ENCODE measurements at regions not wholly inside any gene's neighbourhood (a gene's known extent, or its start where the extent isn't known, plus 50 kb on each side); places are given as distances from the start of the nearest gene placed in this dataset.

- H3K36me3 ChIP-seq (ENCODE audit: control insufficient read depth in 1 of 2, insufficient read depth in 2 of 2, low read length in 1 of 2): no peaks in the 10 kb centered on the region
- 82 to 87% methylated on average over 3 of the region's 3 CpGs for WGBS, 2 donors
- H3K9me3 ChIP-seq (ENCODE audit: control insufficient read depth, low read length): no peaks in the 10 kb centered on the region
- H3K27ac ChIP-seq (ENCODE audit: low read depth in 1 of 2, low read length in 2 of 2): no peak overlapping the region
- H3K27me3 ChIP-seq (ENCODE audit: control insufficient read depth in 1 of 2, insufficient read depth in 2 of 2, low read length in 1 of 2): peaks cover 0 to 1% of the 10 kb centered on the region in 2 donors
- no peak overlapping the region for H3K4me3 ChIP-seq (ENCODE audit: low read length in 2 of 2)
- intact Hi-C loops (cut with DNase I): no loop called here
- no peaks in the 10 kb centered on the region for H3K4me1 ChIP-seq (ENCODE audit: control insufficient read depth in 1 of 2, insufficient read depth in 2 of 2, low read length in 2 of 2)
- no peak for DNase-seq
- ATAC-seq (ENCODE audit: low FRiP score): no peak
Measured at GRCh38 chr2:147558620-147559019, 286.2 kb upstream of the ACVR2A start.

DNA sequence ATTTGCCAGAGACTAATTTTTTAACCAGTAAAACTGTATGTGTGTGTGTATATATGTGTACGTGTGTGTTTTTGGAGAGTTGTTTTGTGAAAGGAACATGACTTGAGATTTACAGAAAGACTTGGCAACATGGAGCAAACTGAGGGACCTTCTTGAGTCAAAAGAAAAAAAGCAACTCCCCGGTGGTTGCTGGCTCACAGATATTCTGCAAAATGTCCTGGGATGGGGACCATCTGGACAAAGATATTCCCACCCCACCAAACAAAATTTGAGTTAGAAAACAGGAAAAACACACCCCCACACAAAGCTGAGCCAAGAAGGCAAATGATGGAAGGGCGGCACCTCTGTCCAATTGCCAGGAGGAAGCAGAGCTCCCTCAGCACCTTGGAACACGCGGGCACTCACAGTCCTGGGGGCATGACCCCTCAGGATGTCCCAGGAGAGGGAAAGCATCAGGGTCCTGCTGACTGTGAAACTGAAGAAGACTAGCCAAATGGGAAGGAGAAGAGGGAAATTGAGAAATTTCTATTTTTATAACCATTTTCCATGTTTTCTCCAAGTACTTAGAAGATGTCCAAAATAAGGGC, 290.2 kb upstream of the ACVR2A start:
- Histone ChIP-seq H3K27ac (ENCODE audit: low read depth in 1 of 2, low read length in 2 of 2) (no peak overlapping the region), H3K36me3 (ENCODE audit: control insufficient read depth in 1 of 2, insufficient read depth in 2 of 2, low read length in 1 of 2) (no peaks in the 10 kb centered on the region), H3K4me1 (ENCODE audit: control insufficient read depth in 1 of 2, insufficient read depth in 2 of 2, low read length in 2 of 2) (no peaks in the 10 kb centered on the region), H3K4me3 (ENCODE audit: low read length in 2 of 2) (no peak overlapping the region), H3K9me3 (ENCODE audit: control insufficient read depth, low read length) (peaks cover 3% of the 10 kb centered on the region), H3K27me3 (ENCODE audit: control insufficient read depth in 1 of 2, insufficient read depth in 2 of 2, low read length in 1 of 2) (peaks cover 0 to 1% of the 10 kb centered on the region in 2 donors)
- intact Hi-C loops (cut with DNase I): no loop called here
- ATAC-seq (ENCODE audit: low FRiP score) (peak; percentile 17), DNase-seq (no peak)
- WGBS, 2 donors: 67 to 72% methylated on average over 5 of the region's 5 CpGs

- H3K27me3 ChIP-seq (ENCODE audit: control insufficient read depth in 1 of 2, insufficient read depth in 2 of 2, low read length in 1 of 2): peaks cover 0 to 1% of the 10 kb centered on the region in 2 donors
- ATAC-seq (ENCODE audit: low FRiP score) (no peak), DNase-seq (no peak)
- H3K9me3 ChIP-seq (ENCODE audit: control insufficient read depth, low read length): peaks cover 3% of the 10 kb centered on the region
- no peaks in the 10 kb centered on the region for H3K4me1 ChIP-seq (ENCODE audit: control insufficient read depth in 1 of 2, insufficient read depth in 2 of 2, low read length in 2 of 2)
- H3K27ac ChIP-seq (ENCODE audit: low read depth in 1 of 2, low read length in 2 of 2): no peak overlapping the region
- 74 to 79% methylated on average over 6 of the region's 6 CpGs for WGBS, 2 donors
- H3K4me3 ChIP-seq (ENCODE audit: low read length in 2 of 2): no peak overlapping the region
- no peaks in the 10 kb centered on the region for H3K36me3 ChIP-seq (ENCODE audit: control insufficient read depth in 1 of 2, insufficient read depth in 2 of 2, low read length in 1 of 2)
- intact Hi-C loops (cut with DNase I): no loop called here
Measured at GRCh38 chr2:147553775-147554271, 291.0 kb upstream of the ACVR2A start.

- Histone ChIP-seq H3K36me3 (ENCODE audit: control insufficient read depth in 1 of 2, insufficient read depth in 2 of 2, low read length in 1 of 2) (no peaks in the 10 kb centered on the region), H3K27me3 (ENCODE audit: control insufficient read depth in 1 of 2, insufficient read depth in 2 of 2, low read length in 1 of 2) (no peaks in the 10 kb centered on the region), H3K27ac (ENCODE audit: low read depth in 1 of 2, low read length in 2 of 2) (no peak overlapping the region), H3K9me3 (ENCODE audit: control insufficient read depth, low read length) (peaks cover 3% of the 10 kb centered on the region), H3K4me3 (ENCODE audit: low read length in 2 of 2) (no peak overlapping the region), H3K4me1 (ENCODE audit: control insufficient read depth in 1 of 2, insufficient read depth in 2 of 2, low read length in 2 of 2) (no peaks in the 10 kb centered on the region)
- DNase-seq: no peak
- intact Hi-C loops (cut with DNase I): no loop called here
- no peak for ATAC-seq (ENCODE audit: low FRiP score)
- 87% methylated on average over 5 of the region's 5 CpGs for WGBS, 2 donors
Measured at GRCh38 chr2:147550995-147551731, 293.7 kb upstream of the ACVR2A start.

DNA sequence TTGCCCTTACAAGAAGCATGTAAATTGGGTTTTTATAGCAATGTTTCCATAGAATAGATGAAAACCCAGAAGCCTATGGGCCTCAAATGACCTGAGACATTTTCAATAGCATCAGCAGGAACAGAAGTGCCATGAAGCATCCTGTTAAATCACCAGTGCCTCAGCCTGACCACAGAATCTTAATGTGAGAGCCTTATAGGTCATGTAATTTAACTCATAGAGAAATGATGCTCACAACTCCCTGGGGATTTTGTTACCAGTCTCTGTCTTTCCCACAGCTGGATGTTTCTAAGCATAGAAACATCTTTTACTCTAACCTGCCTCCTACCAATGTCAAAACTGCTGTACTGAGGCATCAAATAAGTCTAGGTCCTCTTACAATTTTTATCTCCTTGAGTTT, 295.8 kb upstream of the ACVR2A start:
- DNase-seq (no peak), ATAC-seq (ENCODE audit: low FRiP score) (no peak)
- Histone ChIP-seq H3K9me3 (ENCODE audit: control insufficient read depth, low read length) (peaks cover 5% of the 10 kb centered on the region), H3K36me3 (ENCODE audit: control insufficient read depth in 1 of 2, insufficient read depth in 2 of 2, low read length in 1 of 2) (no peaks in the 10 kb centered on the region), H3K4me3 (ENCODE audit: low read length in 2 of 2) (no peak overlapping the region), H3K4me1 (ENCODE audit: control insufficient read depth in 1 of 2, insufficient read depth in 2 of 2, low read length in 2 of 2) (no peaks in the 10 kb centered on the region), H3K27ac (ENCODE audit: low read depth in 1 of 2, low read length in 2 of 2) (no peak overlapping the region), H3K27me3 (ENCODE audit: control insufficient read depth in 1 of 2, insufficient read depth in 2 of 2, low read length in 1 of 2) (no peaks in the 10 kb centered on the region)
- intact Hi-C loops (cut with DNase I): no loop called here

DNA sequence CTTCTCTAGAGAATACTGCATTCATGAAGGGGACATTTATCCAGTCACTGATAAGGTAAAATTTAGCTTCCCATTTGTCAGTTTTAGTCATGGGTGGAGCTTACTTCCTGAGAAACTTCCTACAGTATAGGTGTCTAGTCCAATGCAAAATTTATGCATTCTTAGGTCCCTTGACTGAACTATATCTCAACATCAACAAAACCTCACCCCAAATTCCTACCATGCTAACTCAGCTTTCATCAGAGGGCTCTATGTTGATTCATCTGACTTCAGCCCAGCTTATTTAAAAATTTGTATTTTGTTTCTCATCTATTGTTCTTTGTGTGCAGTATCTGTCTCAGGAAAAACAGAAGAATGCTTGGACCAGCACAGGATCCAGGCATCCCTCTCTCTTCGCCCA, 296.4 kb upstream of the ACVR2A start:
- no peak for DNase-seq
- Histone ChIP-seq H3K36me3 (ENCODE audit: control insufficient read depth in 1 of 2, insufficient read depth in 2 of 2, low read length in 1 of 2) (no peaks in the 10 kb centered on the region), H3K4me3 (ENCODE audit: low read length in 2 of 2) (no peak overlapping the region), H3K27me3 (ENCODE audit: control insufficient read depth in 1 of 2, insufficient read depth in 2 of 2, low read length in 1 of 2) (no peaks in the 10 kb centered on the region), H3K27ac (ENCODE audit: low read depth in 1 of 2, low read length in 2 of 2) (no peak overlapping the region), H3K9me3 (ENCODE audit: control insufficient read depth, low read length) (peaks cover 4% of the 10 kb centered on the region), H3K4me1 (ENCODE audit: control insufficient read depth in 1 of 2, insufficient read depth in 2 of 2, low read length in 2 of 2) (no peaks in the 10 kb centered on the region)
- no peak for ATAC-seq (ENCODE audit: low FRiP score)
- 86 to 91% methylated on average over 1 of the region's 1 CpG for WGBS, 2 donors
- intact Hi-C loops (cut with DNase I): no loop called here

- H3K4me3 ChIP-seq (ENCODE audit: low read length in 2 of 2): no peak overlapping the region
- no peaks in the 10 kb centered on the region for H3K4me1 ChIP-seq (ENCODE audit: control insufficient read depth in 1 of 2, insufficient read depth in 2 of 2, low read length in 2 of 2)
- no peak for DNase-seq
- H3K27ac ChIP-seq (ENCODE audit: low read depth in 1 of 2, low read length in 2 of 2): no peak overlapping the region
- no peaks in the 10 kb centered on the region for H3K27me3 ChIP-seq (ENCODE audit: control insufficient read depth in 1 of 2, insufficient read depth in 2 of 2, low read length in 1 of 2)
- ATAC-seq (ENCODE audit: low FRiP score): no peak
- 7 to 32% methylated on average over 1 of the region's 1 CpG for WGBS, 2 donors
- no peaks in the 10 kb centered on the region for H3K36me3 ChIP-seq (ENCODE audit: control insufficient read depth in 1 of 2, insufficient read depth in 2 of 2, low read length in 1 of 2)
- H3K9me3 ChIP-seq (ENCODE audit: control insufficient read depth, low read length): peaks cover 4% of the 10 kb centered on the region
- intact Hi-C loops (cut with DNase I): no loop called here
Measured at GRCh38 chr2:147547440-147547839, 297.4 kb upstream of the ACVR2A start.

GRCh38 chr2:147546109-147546508, 298.7 kb upstream of the ACVR2A start:
- no peak for DNase-seq
- Histone ChIP-seq H3K4me1 (ENCODE audit: control insufficient read depth in 1 of 2, insufficient read depth in 2 of 2, low read length in 2 of 2) (no peaks in the 10 kb centered on the region), H3K9me3 (ENCODE audit: control insufficient read depth, low read length) (peaks cover 4% of the 10 kb centered on the region), H3K27me3 (ENCODE audit: control insufficient read depth in 1 of 2, insufficient read depth in 2 of 2, low read length in 1 of 2) (no peaks in the 10 kb centered on the region), H3K36me3 (ENCODE audit: control insufficient read depth in 1 of 2, insufficient read depth in 2 of 2, low read length in 1 of 2) (no peaks in the 10 kb centered on the region), H3K4me3 (ENCODE audit: low read length in 2 of 2) (no peak overlapping the region), H3K27ac (ENCODE audit: low read depth in 1 of 2, low read length in 2 of 2) (no peak overlapping the region)
- intact Hi-C loops (cut with DNase I): no loop called here
- WGBS, 2 donors: 84 to 86% methylated on average over 1 of the region's 1 CpG
- ATAC-seq (ENCODE audit: low FRiP score): no peak

- no peak overlapping the region for H3K27ac ChIP-seq (ENCODE audit: low read depth in 1 of 2, low read length in 2 of 2)
- peaks cover 2% of the 10 kb centered on the region for H3K9me3 ChIP-seq (ENCODE audit: control insufficient read depth, low read length)
- H3K36me3 ChIP-seq (ENCODE audit: control insufficient read depth in 1 of 2, insufficient read depth in 2 of 2, low read length in 1 of 2): no peaks in the 10 kb centered on the region
- H3K27me3 ChIP-seq (ENCODE audit: control insufficient read depth in 1 of 2, insufficient read depth in 2 of 2, low read length in 1 of 2): no peaks in the 10 kb centered on the region
- DNase-seq (no peak), ATAC-seq (ENCODE audit: low FRiP score) (no peak)
- H3K4me1 ChIP-seq (ENCODE audit: control insufficient read depth in 1 of 2, insufficient read depth in 2 of 2, low read length in 2 of 2): no peaks in the 10 kb centered on the region
- intact Hi-C loops (cut with DNase I): no loop called here
- H3K4me3 ChIP-seq (ENCODE audit: low read length in 2 of 2): no peak overlapping the region
Measured at GRCh38 chr2:147543056-147543455, 301.8 kb upstream of the ACVR2A start.
